ENCODE measurements at regions not wholly inside any gene's neighbourhood (a gene's known extent, or its start where the extent isn't known, plus 50 kb on each side); places are given as distances from the start of the nearest gene placed in this dataset.
A peak's percentile ranks its signal among the peaks of the same experiment; 100 is the strongest.

DNA sequence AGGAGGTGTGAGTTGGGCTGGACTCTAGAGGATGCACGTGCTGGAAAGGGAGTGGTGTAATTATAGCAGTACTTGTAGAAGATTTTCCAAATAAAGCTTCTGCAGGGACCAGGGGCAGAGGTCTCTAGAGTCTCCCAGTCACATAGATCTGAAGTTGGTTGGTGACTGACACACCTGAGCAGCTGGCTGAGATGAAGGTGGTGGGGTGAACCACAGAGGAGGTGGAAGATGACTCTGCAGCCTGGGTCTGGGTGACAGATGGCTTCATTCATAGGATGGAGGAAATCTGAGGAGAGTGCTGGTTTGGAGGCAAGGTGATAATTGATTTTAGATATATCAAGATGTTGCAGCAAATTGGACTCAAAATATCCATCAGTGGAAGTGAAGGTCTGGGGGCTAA is 178.9 kb upstream of the IVNS1ABP start:
- no peak for DNase-seq

DNA sequence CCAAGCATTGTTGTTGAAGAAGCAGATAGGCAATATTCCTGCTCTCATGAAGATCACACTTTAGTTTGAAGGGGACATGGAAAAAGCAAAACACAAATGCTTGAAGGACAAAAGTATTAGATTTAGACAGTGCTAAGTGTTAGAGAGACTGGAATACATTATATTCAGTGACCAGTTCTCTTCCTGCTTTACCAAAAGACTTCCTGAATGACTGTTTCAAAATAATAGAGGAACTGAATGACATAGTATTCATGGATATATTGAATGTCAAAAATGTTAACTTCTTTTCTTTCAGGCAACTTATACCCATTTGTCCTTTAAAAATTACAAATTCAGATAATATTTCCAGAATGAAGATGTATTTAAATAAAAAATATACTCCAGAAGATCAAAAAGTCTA is 178.0 kb upstream of the IVNS1ABP start:
- DNase-seq, result no peak

DNA sequence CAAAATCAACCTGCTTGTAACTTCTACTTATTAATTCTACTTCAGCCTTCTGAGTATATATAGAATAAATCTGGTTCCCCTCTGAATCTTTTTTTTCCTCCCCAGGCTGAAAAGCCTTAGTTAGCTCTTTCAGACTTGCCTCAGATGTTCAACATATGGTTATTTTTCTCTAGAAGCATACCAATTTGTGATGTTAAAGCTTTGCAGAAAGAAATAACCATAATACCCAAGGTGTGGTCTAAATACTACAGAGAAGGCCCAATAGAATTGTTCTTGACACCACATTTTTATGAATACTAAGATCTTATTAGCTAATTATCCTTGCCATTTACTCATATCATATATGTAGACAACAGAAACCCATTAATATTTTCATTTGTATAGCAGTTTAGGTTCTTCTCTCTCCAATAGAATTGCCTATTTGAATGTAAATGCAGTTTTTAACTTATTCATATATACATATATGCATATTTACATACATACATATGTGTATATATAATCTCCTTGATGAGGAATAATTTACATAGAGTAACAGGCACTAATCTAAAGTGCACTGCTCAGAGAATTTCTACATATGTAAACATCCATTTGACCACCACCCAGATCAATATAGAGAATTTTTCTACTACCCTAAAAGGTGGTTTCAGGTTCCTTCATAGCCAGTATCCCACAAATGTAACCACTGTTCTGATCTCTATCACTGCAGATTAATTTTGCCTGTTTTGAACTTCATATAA is 175.2 kb upstream of the IVNS1ABP start:
- DNase-seq, result no peak

DNA sequence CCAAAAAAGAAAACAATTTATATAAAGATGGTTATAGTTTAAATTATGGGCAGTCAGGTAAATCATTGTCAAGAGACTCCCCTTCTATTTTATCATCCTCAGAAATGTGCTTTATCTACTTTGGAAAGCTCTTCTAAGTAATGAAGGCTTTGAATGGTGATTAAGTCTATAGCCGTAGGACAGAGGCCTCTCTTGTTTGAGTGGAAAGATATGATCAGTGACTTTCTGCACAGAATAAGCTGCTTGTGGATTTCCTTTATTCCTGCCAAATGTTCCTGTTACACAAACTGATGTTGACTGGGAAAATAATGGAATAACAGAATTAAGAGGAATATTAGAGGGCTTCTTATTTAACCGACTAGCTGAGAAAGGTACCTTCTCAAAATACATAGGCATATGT is 174.6 kb upstream of the IVNS1ABP start:
- no peak for DNase-seq

DNA sequence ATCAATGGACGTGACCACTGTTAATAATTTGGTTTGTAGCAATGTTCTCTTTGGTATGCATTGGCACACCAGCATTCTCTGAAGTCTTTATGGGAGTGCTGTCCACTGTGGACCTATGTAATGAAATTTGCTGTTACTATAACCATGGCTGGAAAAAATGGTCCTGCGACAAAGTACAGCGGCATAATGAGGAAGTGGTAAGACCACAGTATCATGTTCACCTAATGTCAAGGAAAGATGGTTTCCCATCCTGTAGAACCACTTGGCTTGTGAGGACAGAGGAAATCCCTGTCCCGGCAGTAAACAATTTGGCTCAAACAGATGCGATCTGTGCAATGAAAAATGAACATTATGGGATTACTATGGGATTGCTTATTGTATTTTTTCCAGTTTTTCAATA is 173.9 kb upstream of the IVNS1ABP start:
- no peak for DNase-seq

DNA sequence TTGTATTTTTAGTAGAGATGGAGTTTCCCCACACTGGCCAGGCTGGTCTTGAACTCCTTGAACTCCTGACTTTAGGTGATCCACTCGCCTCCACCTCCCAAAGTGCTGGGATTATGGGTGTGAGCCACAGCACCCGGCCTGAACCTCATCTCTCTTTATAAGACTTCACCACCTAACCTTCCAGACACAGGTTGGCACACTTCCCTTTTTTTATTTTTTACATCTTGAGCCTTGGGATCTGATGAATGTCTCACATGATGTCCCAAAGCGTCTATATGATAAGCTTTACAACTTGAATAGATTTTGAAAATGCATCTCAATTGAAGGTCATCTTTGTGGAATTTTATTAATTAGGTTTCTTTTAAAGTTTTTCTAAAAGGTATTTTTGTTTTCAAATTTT is 172.4 kb upstream of the IVNS1ABP start:
- no peak for DNase-seq

DNA sequence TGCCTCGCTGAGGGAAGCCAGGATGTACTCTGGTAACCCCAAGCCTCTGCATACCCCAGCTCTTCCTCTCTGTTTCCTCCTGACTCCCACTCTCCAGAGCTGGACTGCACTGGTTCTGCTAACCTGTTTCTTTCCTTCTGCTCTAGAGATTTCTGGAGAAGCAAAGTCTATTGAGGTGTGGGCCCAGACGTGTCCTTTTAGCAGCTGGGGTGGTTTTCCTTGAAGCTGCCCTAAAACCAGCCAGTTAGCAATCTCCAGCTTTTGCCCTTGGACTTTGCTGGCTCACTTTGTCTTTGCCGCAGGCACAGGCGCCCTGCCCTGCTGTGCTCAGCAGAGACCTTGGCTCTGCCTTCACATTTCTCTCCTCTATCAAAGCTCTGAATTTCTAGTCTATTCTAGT is 171.8 kb upstream of the IVNS1ABP start:
- DNase-seq, result no peak

DNA sequence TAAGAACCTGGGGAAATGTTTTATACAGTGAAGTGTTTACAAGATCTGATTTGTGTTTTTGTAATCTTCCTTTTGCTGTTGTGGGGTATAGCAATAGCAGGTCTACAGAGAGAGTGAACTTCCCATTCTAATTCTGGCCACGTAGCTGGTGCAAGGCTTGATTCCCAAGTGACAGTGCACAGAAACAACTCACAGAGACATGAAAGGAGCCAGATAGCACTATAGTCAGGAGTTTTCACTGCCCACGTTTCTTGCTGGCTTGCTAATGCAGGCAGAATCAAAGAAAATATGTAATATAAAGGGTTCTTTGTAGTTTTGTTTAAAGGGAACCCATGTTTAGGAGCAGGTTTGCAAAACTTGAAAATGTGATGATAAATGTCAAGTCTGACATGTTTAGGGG is 170.9 kb upstream of the IVNS1ABP start:
- DNase-seq, result no peak

DNA sequence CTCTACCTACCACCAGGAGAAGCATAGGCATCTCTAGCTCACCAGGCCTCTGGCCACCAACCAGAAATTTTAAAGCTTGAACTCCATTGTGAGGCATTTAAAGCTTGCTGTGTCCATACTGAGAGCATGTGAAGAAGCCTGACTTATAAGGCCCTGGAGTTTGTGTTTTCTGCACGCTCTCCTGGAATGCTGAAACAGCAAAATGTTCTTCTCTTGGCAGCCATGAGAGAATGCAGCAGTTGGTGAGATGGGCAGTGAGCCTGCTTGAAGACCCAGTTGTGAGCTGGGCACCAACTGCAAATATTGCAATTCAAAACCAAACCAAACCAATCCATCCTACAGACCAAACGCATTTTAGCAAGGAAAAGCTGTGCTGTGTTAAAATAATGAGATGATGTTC is 170.0 kb upstream of the IVNS1ABP start:
- no peak for DNase-seq

DNA sequence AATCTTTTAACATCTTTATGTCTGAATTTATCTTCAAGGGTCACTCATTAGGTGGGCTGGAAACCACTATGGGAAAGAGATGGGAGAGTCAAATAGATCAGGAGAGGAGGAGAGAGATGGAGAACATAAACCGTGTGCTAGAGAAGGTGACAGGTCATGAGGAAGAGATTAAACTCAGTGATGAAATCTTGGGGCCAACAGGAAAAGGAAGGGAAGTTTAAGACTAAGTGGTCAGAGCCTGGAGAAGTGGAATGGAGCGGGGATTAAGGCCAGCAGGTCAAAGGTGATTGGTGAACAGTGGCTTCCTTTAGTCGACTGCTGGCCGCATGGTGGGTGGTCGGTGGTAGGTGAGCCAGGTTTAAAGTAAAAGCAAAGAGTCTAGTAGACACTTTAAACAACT is 169.3 kb upstream of the IVNS1ABP start:
- DNase-seq, result no peak

DNA sequence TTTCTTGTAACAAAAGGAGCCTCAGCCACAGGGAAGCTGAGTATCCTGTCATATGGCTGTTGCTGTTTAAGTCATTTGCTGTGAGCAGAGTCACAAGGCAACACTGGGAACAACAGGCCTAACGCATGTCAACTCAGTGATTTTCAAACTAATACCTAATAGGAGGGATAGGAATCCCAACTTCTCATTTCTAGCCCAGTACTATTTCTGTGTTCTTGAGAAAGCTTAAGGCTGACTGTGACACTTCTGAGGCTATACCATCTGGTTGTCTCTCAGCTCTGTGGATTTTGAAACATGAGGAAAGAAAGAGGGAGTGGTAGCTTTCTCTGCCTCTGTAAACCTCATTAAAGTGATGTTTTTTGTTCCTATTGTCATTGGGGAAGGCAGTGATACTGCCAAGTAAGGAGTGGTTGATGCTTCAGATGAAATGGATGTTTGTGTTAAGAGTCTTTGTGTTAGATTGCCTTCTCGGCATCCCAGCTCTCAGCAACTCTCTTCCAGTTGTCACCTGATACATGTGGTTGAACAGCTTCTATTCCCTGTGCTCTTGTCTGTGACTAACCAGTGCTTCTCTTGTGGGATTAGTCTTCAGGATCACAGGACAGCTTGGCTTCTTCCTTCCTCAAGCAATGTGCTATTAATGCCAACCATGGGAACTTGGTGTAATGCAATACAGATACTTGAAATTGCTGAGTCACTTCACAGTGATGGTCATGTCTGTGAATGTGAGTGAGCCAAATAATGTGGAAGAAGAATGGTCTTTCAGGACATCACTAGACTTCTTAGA is 166.8 kb upstream of the IVNS1ABP start:
- no peak for DNase-seq

DNA sequence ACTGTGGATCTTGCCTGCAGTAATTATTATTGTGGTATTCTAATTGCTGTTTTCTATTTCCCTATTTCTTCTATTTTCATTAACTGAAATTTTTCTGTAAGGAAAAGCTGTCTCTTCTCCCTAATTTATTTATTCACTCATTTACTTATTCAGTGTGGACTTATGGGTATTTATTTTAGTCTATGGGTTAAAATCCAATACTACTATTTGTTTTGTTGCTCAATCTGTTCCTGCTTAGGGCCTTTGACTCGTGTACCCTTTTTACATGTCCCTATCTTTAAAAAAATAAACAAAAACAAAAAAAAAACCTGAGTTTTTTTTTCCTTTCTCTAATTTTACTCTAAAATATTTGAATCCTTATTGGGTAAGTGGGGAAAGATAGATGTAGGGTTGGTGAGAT is 166.2 kb upstream of the IVNS1ABP start:
- DNase-seq, result no peak

DNA sequence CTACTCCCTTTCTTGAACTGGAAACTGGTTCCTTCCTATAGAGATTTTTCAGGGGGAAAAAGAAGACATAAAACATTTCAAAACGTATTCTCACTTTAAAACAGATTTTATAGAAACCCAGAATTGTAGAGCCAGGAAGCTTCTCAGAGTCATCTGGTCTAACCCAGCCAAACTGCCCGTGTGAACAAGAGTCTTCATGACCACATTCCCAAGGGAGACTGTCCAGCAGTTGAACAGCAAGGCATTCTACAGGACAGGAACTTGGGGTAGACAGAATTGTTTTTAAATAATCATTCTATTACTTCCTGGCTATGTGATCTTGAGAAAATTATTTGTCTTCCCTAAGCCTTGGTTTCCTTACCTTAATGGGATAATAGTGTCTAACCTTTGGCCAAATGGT is 163.5 kb upstream of the IVNS1ABP start:
- DNase-seq, result no peak

DNA sequence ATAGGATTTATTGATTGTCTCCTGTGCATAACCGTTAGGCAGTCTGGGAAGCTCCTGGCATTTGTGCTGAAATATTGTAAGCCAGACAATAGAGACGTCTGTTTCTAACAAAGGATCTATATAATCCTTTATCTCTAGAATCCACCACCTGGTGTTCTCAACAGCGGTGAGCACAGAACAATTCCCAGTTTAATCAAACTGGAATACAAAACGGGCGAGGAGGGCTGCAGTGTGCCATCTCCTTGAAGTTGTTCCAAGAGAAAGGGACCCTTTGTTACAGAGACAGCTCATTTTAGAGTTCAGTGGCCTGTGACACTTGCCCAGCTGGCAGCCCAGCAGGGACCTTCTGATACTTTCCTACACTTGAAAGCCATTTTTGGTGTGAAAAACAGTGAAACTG is 162.8 kb upstream of the IVNS1ABP start:
- peak; percentile 70 for DNase-seq

DNA sequence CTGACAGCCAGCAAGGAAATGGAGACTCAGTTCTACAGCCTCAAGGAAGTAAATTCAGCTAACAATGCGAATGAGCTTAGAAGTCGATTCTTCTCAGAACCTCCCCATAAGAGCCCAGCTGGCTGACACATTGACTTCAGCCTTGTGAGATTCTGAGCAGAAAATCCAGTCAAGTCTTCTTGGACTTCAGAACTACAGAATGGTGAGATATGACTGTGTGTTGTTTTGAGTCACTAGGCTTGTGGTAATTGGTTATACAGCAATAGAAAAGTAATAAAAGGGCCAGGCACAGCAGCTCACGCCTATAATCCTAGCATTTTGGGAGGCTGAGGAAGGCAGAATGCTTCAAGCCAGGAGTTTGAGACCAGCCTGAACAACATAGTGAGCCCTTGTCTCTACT is 161.8 kb upstream of the IVNS1ABP start:
- no peak for DNase-seq

DNA sequence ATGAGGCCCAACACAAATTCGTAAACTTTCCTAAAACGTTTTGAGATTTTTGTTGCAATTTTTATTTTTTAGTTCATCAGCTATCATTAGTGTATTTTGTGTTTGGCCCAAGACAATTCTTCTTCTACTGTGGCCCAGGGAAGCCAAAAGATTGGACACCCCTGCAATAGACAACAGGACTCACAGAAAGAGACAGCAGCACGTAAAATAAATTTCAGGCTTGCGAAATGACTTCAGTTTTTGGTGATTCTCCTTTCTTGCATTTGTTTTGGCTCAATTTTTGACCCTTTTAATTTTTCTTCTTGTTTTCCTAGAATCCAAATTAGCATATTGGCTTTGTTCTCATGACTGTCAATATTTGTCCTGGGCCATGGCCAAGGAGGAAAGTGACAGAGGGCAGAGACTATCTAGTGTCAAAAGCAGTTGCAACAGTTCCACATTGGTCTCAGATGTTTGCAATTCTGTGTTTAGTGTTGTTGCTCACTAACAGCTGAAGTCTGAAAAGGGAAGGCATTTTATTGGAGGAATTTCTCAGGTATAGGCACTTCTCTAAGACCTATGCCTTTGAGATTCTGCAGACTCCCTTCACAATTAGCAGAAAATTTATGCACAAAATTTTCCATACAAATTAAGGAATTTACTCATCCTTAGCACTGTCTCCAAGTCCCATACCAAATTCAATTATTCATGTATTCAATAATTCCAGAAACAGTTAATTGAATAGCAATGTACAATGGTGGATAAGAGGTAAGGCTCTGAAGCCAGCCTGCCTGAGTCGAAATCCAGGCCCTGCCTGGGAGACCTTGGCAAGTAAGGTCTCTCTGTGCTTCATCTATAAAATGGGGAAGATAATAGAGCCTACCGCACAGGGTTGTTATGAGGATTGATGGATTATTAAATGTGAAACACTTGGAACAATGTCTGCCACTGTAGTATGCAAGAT is 160.9 kb upstream of the IVNS1ABP start:
- DNase-seq, result peak; percentile 50

DNA sequence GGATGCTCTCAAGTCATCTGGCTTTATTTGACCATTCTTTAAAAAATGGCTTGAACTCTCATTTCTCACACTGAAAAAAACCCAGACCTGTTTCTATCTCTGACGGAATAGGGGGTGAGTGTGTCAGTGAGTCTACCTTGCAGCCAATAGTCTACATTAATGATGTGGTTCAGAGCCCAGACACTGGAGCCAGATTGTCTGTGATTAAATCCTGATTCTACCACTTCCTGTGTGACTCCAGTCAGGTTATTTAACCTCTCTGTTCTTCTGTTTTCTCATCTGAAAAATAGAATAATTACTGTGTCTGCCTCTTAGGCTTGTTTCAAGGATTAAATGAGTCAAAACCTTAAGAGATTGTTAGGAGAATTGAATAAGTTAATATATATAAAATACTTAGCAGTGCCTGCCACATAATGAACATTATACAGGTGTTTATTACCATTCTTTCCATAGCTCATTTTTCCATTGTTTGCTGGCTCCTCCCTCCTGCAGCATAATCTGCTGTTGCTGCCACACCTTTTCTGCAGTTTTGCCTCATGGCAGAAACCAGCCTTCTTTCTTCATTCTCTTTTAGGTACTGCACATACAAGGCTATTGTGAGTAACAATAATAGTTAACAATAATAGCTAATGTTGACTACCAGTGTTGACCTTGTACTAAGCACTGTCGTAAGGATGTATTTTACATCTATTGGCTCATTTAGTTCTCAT is 157.6 kb upstream of the IVNS1ABP start:
- no peak for DNase-seq

DNA sequence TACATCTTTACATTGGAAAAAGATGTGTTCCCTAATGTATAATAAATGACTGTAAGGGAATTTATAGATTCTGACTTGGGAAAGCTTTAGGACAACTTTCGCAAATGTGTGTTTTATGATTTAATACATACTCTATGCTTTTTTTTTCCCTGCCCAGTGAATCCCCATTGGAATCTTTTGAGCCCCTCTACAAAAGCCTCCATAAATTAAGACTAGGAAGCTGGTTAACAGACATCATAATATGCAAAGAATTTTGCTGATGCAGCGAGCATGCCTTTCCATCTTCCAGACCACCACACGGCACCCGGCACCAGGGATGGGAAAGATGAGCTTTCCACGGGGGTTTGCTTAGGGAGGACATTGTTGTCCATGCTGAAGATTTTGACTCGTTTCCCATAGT is 156.1 kb upstream of the IVNS1ABP start:
- no peak for DNase-seq

DNA sequence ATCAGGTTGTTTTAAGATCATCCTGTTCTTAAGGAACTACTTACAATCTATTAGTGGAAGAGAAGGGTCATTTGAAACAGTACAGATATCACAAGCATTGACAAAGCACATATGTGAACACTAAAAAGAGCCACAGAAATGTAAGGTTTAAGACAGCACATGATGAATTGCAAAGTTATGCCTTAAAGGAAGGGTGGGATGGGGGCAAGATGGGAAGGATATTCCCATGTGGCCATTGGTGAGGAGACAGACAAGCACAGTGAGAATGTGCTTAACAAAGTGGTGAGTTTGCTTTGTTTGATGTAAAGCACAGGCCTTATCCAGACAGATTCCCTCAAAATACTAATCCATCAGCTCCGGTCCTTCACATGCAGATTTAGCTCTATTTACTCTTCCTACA is 151.6 kb upstream of the IVNS1ABP start:
- no peak for DNase-seq

DNA sequence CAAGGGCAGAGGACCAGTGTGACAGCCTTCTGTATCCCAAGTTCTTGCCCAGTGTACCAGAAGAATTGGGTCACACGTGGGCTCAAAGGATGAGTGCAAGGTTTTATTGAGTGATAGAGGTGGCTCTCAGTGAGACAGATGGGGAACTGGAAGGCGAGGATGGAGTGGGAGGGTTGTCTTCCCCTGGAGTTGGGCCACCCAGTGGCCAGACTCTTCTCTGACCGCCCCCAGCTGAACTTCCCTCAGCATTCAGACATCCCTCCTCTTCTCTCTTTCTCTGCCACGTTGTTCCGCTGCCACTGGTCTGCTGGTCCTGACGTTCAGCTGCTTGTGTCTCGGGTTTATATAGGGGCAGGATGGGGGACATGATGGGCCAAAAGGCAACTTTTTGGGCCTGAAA is 150.1 kb upstream of the IVNS1ABP start:
- no peak for DNase-seq

DNA sequence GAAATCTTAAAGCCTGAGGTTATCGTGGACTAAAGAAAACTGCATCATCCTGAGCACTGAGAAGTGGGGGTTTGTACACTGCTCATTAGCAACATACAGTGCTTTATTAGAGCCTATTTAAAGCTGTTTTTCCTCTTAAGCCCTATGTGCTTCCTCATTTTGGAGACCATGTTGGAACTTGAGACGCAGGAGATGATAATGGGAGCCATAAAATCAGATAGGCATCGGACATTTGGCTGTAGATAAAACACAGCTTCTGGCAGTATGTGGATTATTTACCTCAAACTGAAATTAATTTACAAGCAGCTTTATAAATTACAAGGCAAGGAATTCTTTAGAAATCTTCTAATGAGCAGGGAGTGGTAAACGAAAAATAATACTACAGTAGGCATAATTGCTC is 147.7 kb upstream of the IVNS1ABP start:
- no peak for DNase-seq

DNA sequence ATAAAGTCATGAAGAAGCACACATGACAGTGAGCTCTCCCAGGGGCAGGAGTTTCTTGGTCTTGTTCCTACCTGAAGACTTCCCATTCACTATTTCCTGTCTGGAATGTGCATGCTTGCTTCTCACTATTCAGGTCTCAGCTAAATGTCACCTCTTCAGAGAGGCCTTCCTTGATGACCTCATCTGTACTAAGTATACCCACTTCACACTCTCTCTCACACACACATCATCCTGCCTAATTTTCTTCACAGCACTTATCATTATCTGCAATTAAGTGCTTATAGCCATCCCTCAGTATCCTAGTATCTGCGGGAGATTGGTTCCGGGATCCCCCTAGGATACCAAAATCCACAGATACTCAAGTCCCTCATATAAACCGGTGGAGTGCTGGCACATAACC is 146.4 kb upstream of the IVNS1ABP start:
- DNase-seq, result no peak

DNA sequence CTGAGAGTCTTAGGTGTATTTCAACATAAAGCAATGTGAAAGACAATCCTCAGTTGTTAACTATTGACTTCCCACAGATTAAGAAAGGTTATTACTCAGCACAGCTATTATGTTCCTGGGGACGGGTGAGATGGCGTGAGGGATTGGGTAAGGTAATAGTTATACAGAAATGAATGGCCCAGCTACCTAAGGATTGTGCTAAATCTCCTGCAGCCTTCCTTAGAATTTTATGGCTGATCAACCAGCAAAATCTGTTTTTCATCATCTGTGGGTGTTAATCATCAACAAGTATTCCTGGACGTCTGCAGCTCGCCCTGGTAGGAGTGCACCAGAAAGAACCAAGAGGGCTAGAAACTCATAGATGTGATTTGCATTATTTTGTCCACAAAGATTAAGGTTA is 146.0 kb upstream of the IVNS1ABP start:
- DNase-seq, result no peak

All from NCI-H1092 (cell line).